HG03175 (cell line): ENCODE measurements at regions not wholly inside any gene's neighbourhood (a gene's known extent, or its start where the extent isn't known, plus 50 kb on each side); places are given as distances from the start of the nearest gene placed in this dataset.

Source experiments
- ATAC-seq: cut with Tn5 transposase; IDR thresholded peaks from one replicate; pipeline ENCODE4 v1.9.1; 2021; ENCODE audit warnings: mild to moderate bottlenecking, moderate library complexity; ENCODE audit not compliant: unreplicated experiment

DNA sequence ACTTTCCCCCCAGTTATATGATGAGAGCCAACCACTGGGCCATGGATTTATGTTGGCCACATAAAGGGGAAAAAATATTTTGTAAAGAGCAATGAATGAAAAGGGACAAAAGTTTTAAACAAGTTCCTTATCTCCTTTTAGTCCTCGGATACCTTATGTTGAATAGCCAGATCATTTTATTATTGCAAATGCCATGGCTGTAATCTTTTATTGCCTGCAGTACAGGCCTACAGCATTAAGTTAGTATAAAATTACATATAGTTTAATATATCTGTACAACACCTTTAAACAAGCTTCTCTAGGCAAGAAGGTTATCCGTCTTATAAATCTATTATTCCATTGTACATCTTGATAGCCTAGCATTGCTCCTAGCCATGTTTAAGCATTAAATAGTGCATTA, 93.9 kb upstream of the SLC35B3 start:
- no peak for ATAC-seq

DNA sequence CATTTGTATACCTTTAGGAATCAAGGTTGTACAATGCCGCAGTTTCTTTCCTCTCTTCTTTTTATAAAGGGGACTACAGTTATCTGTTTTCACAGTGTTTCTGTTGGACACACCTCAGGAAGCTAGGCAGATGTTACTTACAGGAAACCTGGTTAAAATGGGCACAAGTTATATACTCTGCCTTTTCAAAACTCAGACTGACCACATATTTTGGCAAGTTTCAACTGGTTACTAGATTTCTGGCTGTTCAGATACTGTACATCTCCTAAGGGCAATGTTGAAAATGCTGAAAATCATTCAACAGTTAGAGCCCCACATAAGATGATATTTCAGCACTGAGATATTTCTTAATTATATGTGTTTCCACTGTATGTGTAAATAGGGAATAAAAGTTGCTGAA, 92.5 kb upstream of the SLC35B3 start:
- ATAC-seq: no peak

DNA sequence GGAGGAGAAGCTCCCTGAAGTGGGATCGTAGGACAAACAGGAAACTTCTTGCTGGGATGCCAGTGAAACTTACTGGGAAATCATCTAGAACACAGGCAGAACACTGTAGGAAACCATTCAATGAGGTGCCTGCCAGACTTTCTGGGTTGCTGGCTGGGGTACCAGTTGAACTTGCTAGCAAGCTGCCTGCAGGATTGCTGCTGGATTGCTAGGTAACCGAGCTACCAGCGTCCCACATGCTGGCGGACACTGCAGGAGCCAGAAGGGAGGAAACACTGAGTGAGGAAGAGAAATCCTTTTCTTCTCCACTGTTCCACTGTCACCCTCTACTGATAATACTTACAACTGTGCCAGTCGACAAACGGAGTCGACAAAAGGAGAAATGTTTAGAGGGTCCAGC, 91.3 kb upstream of the SLC35B3 start:
- ATAC-seq: no peak

DNA sequence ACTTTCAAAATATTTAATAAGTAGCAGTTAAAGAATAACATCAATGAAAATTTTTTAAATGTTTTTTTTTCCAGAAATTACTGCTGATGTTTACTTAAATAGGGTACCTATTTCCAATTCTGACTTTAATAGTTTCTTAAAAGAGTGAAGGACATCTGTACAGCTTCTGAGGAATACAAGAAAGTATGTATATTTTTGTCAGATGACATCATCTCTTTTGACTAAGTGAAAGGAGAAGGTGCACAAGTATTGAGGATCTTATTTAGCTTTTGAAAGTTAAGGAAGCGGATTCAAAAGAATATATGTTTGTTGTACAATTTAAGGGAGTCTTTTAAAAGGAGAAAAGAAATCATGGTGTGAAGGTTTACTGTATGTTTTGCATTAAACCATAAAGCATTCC, 90.0 kb upstream of the SLC35B3 start:
- no peak for ATAC-seq

DNA sequence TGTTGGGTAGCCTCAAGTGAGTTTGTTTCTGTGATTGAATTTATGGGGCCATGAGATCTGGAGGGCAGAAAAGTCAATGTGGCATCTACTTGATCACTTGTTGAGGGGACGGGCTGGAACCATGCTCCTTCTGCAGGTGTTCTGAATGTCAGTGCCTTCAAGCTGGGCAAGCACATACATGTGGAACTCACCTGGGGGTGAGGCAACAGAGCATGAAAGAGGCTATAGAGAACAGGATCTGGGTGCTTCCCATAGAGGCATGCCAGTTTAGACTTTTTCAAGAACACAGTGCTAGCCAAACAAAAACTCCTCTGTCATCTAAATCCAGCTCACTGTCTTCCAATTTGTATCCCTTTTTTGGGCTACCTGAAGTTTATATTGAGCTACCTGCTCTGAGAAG, 77.8 kb upstream of the SLC35B3 start:
- ATAC-seq: no peak

DNA sequence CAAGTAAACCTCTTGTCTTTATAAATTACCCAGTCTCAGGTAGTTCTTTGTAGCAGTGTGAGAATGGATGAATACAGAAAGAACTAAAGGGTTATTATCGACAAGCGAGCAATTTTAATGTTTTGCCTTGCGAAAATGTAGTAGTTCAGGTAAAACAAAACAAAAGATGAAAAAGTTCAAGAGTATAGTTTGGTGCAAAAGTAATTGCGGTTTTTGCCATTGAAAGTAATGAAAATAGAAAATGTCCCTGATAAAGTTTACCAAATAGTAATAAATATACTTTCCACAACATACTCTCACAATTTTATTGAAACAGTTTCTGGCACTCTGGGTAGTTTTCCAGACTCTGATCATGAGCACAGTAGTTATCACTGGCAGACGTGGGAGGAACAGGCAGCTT, 71.9 kb upstream of the SLC35B3 start:
- no peak for ATAC-seq

DNA sequence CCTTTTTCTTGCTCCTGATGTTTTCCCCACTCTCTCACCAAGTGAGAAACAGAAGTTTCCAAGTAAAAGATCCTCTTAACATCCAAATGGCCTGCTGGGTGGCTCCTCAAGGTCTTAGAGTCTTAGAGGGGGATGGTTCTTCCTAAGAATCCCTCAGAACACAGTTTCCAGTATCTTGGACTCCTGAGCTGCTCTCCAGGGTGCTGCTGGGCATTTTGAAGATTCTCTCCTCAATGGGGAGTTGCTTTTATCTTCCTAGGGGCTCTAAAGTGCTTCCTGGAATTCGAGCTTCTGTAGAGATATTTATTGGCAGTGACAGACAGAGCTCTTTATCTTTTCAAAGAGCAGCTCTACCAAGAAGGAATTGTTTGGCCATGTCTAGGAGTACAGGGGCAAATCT, 70.8 kb upstream of the SLC35B3 start:
- ATAC-seq: no peak

DNA sequence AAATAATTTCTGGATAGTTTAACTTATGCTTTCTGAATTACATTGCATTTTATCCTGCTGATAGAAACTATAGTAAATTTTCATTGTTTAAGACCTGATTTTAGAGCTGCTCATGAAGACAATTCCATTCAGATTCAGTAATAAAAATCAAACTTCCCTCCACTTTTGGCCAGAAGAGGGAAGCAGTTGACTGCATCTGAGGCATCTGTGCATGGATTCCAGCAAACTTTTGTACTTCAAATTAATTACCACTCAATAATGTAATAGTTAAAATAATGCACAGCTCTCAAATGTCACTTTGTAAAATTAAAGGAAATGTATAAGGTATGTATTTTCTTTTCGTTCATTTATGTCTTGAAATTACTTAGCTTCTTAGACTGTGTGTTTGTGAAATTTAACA, 64.2 kb upstream of the SLC35B3 start:
- ATAC-seq: no peak

DNA sequence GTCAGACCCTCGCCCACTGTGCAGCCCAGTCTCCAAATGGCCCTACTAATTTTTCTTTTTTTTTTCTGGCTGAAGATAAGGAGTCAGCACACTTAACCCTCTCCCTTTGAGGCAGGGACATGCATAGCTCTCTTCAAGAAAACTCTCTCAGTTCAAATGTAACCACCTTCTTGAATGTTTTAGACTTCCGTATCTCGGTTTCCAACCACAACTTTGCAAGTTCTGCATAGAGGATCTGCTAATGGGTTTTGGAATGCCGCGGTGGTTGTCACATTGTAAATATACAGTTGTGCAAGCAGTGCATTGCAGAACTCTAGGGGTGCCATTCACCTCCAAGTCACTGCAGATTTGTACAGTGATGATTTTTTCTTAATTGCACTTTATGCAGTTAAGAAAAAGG, 59.4 kb upstream of the SLC35B3 start:
- ATAC-seq: no peak

DNA sequence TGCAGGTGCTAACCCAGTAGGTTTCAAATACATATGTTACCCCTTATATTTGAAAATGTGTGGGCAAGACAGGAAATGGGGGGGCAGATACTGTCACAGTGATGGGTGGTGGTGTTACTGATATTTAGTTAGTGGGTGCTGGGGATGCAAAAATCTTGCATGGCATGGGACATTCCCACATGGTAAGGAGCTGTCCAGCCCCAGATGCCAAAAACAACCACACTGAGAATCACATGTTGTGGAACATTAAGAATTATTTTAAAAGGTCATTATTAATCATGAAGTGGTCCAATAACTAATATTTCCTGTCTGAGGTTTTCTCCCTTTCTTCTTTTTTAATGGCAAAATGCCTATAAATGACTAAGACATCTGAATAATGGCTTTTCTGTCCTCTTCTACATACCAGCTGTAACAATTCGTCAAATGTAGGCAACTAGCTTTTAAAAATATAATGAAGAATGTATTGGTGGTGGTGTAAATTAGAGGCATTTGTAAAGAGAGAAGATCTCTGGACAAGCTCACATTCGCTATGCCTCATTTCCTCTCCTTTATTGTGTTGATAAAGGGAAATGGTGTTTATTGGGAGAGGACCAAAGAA, 57.3 kb upstream of the SLC35B3 start:
- ATAC-seq: no peak
